Ovary (tissue), 3 donors: ENCODE measurements at regions not wholly inside any gene's neighbourhood (a gene's known extent, or its start where the extent isn't known, plus 50 kb on each side); places are given as distances from the start of the nearest gene placed in this dataset.

Experiments used
- CTCF ChIP-seq, 3 donors: fragments of 450-650 bp in 2 of 3; fragments of 200-600 bp in 1 of 3; IDR thresholded peaks; one replicate each; pipeline versions ENCODE4 v1.5.1 to v1.8.0; 2016 to 2022; ENCODE audit warnings: antibody characterized with exemption in 3 of 3, mild to moderate bottlenecking in 1 of 3
- EP300 ChIP-seq: sonication (generic); formaldehyde crosslinking; IDR thresholded peaks from one replicate; pipeline ENCODE4 v1.6.1; 2017; ENCODE audit warnings: antibody characterized with exemption
- donor health status: DM: no; HTN: no; CAD: no.

- no peak for TF ChIP-seq CTCF (IDR thresholded peaks at IDR 0.05)
- no peak for TF ChIP-seq EP300
These were observed 180.7 kb upstream of the KLF14 start for GRCh38 chr7:130914554-130915294.
